NCI-H2107 (cell line): ENCODE measurements at regions not wholly inside any gene's neighbourhood (a gene's known extent, or its start where the extent isn't known, plus 50 kb on each side); places are given as distances from the start of the nearest gene placed in this dataset.
"Not testable (repeated sequence)": the region's sequence is repeated elsewhere in the genome, so short reads cannot be mapped to it uniquely, and the experiment has no call there.

ENCODE experiments used
- DNase-seq: peaks from one replicate; lab custom pipeline; 2025; lab: John Stamatoyannopoulos, UW

DNA sequence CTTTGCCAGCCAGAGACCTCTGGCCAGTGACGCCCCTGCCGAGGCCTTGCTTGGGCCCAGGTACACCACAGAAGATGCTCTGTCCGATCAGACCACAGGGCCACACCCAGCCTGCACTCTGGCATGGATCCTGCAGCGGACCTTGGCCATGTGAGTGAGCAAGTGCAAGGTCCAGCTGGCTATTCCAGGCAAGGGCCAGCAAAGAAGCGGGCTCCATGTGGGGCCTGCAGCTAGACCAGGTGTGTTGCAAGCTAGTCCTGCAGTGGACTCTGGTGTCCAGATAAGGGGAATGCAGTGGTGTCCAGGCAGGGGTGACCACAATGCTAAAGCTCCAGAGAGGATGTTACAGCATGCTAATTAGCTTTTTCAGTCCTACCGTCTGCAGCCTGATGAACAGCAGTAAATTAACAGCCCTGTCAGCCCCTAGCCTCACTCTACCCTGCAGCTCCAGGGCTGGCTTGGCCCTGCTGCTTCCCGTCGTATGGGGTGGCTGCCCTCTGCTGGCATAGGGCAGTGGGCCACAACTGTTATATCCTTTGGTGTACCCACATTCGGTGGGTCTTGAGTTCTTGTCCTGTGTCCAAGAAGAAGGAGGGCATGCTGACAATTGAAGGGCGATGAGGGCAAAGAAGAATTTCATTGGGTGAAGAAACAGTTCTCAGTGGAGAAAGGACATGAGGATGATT lies 284.5 kb upstream of the POU5F2 start:
- no peak for DNase-seq

DNA sequence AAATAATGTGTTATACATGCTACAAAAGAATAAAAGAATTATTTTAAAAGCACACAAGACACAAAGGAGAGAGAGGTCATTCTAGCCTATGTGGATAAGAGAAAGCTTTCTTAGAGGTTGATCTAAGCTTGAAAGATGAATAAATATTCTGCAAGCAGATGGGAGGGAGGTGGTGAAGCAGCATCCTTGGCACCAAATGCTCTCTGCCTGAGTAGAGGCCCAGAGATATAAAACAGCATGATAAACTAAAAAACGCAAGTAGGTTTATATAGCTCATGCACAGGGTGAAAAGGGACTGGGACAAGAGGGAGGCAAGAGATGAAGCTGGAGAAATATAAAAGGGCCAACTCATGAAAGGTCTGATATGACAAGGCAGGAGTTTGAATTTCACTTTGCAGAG lies 283.2 kb upstream of the POU5F2 start:
- no peak for DNase-seq

DNA sequence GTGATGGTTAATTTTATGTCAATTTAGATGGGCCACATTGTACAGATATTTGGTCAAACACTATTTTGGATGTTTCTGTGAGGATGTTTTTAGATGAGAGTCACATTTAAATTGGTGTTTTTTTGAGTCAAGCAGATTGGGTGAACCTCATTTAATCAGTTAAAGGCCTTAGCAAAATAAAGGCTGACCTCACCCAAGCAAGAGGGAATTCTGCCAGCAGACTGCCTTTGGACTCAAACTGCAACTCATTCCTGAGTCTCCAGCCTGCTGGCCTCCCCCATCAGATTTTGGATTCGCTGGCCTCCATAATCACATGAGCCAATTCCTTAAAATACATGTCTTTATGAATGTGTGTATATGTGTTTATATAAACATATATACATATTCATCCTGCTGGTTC lies 282.7 kb upstream of the POU5F2 start:
- no peak for DNase-seq

DNA sequence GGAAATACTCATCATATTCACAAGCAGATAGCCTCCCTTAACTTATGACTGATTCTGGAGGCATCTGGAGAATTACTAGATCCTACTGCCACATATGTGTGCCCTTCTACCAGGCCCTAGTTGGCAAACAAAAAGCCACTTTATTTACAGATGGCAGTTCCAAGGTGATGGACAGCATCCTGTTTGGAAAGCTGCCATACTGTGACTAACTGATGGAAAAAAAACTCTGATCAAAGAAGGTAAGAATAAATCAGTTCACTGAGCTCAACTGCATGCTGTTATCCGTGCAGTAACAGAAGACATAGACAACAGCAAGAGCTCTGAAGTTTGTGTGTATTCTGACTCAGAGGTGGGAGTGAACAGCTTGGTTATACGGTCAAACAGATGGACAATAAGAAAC lies 279.8 kb upstream of the POU5F2 start:
- no peak for DNase-seq

DNA sequence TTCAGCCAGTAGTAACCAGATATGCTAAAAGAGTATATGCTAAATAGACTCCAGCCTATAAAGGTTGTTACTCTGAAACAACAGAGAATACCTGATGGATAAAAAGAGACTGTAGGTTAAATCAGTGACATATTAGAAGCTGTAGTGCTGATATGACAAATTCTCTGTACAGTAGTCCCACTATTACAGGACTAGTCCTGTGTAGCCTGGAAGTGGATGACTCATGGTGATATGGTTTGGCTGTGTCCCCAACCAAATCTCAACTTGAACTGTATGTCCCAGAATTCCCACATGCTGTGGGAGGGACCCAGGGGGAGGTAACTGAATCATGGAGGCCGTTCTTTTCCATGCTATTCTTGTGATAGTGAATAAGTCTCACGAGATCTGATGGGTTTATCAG lies 276.2 kb upstream of the POU5F2 start:
- no peak for DNase-seq

DNA sequence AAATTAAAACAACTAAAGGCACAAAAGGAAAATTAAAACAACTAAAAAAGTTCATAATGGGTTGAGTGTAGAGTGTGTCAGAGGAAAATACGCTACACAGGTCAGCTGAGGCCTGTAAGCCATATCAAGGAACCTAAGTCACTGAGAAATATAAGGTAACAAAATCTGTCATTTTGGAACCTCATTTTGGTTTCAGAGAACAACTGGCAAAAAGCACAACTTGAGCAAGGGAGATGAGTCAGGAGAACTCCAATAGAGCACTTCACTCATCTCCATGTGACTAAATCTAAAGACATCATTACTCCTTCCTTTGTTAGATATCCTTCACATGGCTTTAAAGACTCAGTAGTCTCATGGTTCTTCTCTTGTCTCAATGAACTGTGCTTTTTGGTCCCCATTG lies 269.4 kb upstream of the POU5F2 start:
- no peak for DNase-seq

DNA sequence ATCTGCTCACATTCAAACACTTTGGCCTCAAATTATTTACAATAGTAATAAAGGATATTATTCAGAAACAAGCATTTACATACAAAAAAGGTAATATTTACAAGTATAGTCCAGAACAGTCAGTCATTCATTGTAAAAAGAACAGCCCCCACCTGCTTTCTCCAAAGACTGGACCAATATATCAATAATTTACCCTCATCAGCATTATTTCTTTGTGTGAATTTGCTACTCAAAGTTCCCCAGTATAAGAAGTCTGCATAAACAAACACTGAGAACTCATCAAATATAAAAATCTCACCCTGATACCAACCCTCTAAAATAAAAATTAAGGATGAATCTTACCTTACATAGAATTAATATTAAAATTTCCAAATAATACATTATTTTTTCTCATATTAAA lies 267.8 kb upstream of the POU5F2 start:
- no peak for DNase-seq

DNA sequence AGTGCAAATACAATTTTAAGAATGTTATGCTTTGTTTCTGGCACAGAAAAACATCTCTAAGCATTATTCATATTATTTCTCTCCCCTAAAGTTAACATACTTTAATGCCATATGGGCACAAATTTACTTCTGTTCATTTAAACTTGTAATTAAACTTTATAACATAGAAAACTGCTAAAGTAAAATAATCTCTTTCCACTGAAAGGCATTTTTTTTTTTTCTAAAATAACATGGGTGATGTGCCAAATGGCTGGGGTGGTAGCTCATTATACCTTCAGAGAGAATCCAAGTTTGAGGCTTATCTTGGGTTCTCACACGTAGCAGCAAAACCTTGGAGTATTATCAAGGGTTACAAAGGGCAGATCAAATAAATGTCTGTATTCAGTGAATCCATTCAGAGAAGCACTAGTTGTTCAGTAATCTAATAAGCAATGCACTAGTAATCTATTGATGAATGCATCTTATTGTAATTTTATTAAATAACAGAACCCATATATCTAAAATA lies 257.6 kb upstream of the POU5F2 start:
- no peak for DNase-seq

DNA sequence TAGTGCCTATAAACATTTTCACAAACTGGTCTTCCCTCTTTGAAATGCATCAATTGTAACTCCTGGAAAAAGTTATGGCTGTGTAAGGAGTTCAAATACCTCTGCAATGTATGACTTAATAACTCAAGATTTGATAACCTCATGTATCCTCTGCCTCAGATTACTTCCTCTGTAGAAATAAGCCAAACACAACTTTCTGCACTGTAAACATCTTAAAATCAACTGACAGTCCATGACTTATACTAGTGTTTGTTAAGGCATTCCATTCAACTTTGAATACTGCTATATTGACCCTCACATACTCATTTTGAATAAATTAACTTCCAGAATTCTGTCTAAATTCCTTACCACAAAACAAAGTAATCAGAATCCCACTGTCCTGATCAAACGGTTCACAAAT lies 256.2 kb upstream of the POU5F2 start:
- no peak for DNase-seq

DNA sequence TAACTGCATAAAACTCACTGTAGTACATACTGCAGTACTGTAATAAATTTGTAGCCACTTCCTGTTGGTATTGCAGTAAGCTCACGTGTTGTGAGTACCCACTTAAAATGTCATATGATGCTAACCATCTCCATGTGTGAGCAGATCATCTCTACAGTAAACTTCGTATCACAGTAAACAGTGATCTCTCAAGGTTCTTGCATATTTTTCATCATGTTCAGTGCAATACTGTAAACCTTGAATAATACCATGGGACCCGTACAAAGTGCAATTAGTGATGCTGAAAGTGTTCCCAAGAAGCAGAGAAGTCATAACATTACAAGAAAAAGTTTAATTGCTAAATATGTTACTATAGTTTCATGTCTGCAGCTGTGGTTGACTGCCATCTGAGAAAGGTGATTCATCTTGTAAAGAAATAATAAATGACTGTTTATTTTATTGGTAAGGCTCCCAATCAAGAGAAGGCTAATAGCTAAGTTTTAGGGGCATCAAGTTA lies 253.8 kb upstream of the POU5F2 start:
- DNase-seq, result no peak

DNA sequence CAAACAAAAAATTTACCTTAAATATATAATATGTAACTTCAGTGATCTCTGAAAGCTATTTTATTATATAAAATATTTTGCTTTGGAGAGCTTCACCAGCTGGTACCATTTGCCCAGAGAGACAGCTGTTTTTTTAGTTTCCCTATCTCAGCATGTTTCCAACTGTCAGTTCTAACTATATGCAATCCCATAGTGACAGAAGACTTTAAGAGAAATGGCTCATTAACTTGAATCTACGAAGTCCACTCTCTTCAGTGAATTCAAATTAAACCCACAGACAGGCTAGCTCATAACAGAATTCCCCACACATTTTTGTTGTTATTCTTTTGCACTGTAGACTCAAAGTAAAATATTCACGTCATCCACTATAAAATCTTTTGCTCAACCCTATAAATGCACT lies 251.8 kb upstream of the POU5F2 start:
- no peak for DNase-seq

DNA sequence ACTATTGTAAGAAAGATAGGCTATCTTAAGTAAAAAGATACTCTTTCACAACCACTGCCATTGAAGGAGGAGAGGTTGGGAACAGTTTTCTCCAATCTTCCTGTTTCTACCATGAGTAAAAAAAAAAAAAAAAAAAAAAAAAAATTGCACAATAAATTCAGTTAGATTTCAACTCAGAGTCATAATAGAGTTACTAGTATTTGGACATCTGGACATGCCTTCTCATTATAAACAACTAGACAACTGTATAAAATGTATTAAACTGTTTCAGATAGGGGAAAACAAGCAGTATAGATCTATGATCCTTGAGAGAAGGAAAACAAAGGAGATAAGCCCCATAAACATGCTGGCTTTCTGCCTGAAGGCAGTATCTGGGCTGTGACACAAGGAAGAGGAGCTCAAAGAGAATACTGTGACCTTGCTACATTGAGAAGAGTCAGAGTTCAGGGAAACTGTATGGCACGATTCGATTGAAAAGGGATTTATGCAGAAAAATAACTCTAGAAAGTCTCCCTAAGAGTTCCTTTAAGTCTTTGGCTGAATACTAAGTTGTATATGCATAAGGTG lies 249.2 kb upstream of the POU5F2 start:
- no peak for DNase-seq

DNA sequence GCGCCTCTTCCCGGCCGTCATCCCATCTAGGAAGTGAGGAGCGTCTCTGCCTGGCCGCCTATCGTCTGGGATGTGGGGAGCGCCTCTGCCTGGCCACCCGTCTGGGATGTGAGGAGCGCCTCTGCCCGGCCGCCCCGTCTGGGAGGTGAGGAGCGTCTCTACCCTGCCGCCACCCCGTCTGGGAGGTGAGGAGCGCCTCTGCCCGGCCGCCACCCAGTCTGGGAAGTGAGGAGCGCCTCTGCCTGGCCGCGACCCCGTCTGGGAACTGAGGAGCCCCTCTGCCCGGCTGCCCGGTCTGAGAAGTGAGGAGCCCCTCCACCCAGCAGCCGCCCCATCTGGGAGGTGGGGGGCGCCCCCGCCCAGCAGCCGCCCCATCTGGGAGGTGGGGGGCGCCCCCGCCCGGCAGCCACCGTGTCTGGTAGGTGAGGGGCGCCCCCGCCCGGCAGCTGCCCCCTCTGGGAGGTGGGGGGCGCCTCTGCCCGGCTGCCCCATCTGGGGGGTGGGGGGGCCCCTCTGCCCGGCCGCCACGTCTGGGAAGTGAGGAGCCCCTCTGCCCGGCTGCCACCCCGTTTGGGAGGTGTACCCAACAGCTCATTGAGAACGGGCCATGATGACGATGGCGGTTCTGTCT lies 244.7 kb upstream of the POU5F2 start:
- DNase-seq, result not testable (repeated sequence)

DNA sequence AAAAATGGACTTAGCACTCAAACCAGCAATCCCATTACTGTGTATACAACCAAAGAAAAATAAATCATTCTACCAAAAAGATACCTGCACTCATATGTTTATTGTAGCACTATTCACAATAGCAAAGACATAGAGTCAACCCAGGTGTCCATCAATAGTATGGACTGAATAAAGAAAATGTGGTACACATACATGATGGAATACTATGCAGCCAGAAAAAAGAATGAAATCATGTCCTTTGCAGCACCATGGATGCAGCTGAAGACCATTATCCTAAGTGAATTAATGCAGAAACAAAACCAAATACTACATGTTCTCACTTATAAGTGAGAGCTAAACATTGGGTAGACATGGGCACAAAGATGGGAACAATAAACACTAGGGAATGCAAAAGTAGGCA lies 236.8 kb upstream of the POU5F2 start:
- no peak for DNase-seq

DNA sequence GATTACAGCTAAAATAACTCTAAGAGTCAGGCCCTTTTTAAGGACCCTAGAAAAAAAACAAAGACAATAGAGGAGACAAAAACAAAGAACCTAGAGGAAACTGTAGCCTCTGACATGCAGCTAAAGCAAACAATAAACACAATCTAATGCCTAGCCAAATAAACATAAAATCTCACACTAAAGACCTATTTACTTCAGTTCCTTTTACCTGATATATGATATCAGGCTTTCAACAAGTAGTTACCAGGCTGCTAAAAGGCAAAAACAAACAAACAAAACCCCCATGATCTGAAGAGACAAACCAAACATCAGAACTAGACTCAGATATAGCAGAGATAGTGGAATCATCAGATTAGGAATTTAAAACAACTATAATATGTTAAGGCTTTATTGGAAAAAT lies 226.5 kb upstream of the POU5F2 start:
- no peak for DNase-seq

DNA sequence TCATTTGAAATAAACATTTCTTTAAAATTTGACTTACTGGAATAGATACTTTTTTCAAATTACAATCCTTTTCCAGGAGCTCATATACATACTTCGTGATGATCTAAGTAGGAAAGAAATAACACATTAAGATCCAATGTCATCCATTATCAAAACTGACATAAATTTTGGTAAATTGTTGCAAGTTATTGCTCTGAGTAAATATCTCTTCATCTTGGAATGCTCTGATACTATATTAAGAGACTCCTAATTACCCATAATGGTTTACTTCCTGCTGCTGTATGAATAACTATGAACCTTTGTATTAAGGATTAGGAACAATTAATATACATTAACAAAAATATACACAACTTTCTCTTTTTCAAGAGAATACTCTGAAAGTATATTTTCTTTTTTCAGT lies 223.0 kb upstream of the POU5F2 start:
- no peak for DNase-seq

DNA sequence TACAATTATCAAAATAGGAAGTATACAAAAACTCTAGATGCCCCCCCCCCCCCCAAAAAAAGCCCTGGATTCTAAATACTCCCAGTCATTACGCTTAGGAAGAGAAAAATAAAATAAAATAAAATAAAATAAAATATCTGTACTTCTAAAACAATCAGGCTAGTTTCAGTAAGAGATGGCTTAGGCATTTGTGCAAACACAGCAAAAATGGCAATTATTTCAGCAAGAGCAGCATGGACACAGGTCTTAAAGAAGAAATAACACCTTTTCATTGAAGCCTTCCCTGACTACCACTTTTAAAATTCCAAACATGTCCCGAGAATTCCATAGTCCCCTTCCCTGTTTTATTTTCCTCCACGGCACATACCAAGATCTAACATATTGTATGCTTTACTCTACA lies 218.6 kb upstream of the POU5F2 start:
- no peak for DNase-seq

DNA sequence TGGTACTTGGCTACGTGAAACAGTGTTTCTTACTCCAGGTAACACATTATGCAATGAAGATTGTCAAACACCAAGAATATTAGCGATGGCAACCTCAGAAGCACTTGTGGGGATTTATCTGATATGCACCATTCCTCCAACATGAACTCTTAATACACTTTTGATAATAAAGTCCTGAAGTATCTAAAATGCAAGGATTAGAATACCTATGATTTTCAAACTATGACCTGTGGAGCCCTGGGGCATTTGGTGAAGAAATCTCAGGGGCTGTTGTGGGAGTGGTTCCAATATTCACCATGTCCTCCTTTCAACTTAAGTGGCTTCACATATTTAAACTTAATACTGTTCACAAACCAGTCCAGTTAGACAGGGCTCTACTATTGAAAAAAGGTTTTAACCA lies 214.6 kb upstream of the POU5F2 start:
- no peak for DNase-seq

DNA sequence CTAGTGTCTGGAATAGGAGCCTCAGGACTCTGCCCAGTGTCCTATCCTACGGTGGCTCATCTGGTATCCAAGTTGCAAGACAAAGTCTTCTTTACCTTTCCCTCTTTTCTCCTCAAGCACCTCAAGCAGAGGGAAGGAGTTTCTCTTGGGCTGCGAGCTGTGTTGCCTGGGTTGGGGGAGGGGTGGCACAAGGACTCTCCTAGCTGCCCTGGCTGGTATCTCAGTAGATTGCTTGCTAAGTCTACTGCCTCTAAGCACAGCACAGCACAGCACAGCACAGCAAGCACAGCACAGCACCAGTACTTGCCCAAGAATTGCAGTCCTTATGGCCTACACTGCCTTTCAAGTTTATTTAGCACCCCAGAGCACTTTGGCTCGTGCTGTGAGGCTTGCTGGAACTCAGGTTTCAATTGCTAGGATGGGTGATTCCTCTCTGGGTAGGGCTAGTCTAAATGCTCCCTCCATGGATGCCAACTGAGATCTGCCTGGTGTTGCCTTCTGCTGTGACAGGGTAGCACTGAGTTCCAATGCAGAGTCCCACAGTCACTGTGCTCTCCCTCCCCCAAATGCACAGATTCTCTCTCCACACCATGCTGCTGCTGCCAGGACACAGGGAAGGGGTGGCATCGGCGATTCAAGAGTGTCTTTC lies 213.1 kb upstream of the POU5F2 start:
- no peak for DNase-seq

DNA sequence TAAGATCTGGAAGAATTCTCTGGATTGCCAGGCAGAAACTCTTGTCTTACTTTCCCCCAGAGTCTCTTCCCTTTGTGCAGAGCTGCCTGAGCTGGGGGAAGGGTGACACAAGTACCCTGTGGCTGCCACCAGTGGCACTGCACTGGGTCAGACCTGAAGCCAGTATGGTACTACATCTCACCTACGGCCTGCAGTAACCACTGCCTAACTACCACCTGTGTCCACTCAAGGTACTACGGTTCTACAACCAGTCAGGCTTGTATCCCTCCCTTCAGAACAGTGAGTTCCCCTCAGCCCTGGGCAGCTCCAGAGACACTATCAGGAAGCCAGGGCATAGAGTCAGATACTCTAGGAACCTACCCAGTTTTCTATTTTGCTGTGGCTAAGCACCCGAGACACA lies 212.0 kb upstream of the POU5F2 start:
- no peak for DNase-seq

DNA sequence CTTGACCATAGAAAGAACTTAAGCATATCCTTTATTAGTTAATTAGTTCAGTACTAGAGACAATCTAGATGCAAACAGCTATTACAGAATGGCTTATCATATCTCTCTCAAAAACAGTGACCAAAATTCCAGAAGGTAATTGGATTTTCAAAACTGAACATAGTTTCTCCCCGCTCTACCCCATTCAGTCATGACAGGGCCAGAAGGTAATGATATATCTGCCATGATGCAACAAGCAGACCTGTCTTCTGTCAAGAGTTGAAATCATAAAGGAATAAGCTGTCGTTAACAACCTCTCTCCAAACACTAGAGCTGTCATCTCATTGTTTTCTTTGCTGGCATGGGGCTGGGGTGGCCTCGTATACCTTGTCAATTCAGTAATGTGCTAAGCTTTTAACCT lies 200.5 kb upstream of the POU5F2 start:
- DNase-seq, result no peak

DNA sequence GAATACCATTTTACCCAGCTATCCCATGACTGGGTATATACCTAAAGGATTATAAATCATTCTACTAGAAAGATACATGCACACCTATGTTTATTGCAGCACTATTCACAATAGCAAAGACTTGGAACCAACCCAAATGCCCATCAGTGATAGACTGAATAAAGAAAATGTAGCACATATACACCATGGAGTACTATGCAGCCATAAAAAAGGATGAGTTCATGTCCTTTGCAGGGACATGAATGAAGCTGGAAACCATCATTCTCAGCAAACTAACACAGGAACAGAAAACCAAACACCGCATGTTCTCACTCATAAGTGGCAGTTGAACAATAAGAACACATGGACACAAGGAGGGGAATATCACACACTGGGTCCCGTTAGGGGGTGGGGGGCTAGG lies 191.9 kb upstream of the POU5F2 start:
- not testable (repeated sequence) for DNase-seq

DNA sequence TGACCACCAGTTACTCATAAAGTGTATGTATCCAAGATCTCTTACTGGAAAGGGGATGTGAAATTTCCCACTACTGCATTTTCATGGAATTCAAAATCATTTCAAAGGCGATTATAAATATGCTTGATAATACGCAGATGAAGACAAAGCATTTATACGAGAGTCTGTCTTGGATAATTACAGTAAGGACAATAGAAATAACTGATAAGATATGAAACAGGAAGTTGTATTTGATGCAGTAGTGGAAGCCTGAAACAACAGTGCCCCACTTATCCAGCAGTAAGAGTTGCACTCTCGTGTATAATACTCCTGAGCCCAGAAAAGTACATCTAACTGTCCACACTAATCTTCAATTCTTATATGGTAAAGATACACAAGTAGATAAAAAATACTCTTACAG lies 188.7 kb upstream of the POU5F2 start:
- DNase-seq, result no peak
